Fibroblast of lung (primary cell): ENCODE measurements at regions not wholly inside any gene's neighbourhood (a gene's known extent, or its start where the extent isn't known, plus 50 kb on each side); places are given as distances from the start of the nearest gene placed in this dataset.

Source experiments
- DNase-seq, 2 donors: peaks; one replicate each; pipeline versions ENCODE4 v3.0.0 to v3.0.0-alpha.2; 2010; ENCODE audit warnings: low read depth in 2 of 2
- H2AFZ ChIP-seq: 2 replicates; pipeline ENCODE4 v1.5.1; 2012; ENCODE audit warnings: low read length, control low read depth, inconsistent platforms
- H3K27ac ChIP-seq: 2 replicates; pipeline ENCODE4 v1.5.1; 2011; ENCODE audit warnings: low read length, control low read depth; ENCODE audit not compliant: insufficient read depth
- H3K27me3 ChIP-seq: 2 replicates; pipeline ENCODE4 v1.5.1; 2011; ENCODE audit warnings: mild to moderate bottlenecking, low read length; ENCODE audit not compliant: control insufficient read depth, insufficient read depth
- H3K36me3 ChIP-seq: 2 replicates; pipeline ENCODE4 v1.5.1; 2011; ENCODE audit warnings: low read length; ENCODE audit not compliant: control insufficient read depth, insufficient read depth
- H3K4me1 ChIP-seq: 2 replicates; pipeline ENCODE4 v1.5.1; 2011; ENCODE audit warnings: low read length; ENCODE audit not compliant: control insufficient read depth, insufficient read depth; ENCODE audit errors: extremely low read depth
- H3K4me2 ChIP-seq: 2 replicates; pipeline ENCODE4 v1.5.1; 2011; ENCODE audit warnings: low read length, control low read depth; ENCODE audit not compliant: insufficient read depth; ENCODE audit errors: extremely low read depth
- H3K4me3 ChIP-seq, 4 experiments: fragments of 200-600 bp in 1 of 4; sonication (generic) in 1 of 4; replicated peaks in 1 of 4; 2 replicates each; pipeline ENCODE4 v1.5.1; 2011 to 2016; ENCODE audit warnings: low read length in 4 of 4, low read depth in 3 of 4, mild to moderate bottlenecking in 3 of 4, control low read depth in 2 of 4, inconsistent platforms in 1 of 4, mixed read lengths in 1 of 4; ENCODE audit not compliant: insufficient read depth in 1 of 4; ENCODE audit errors: control extremely low read depth in 1 of 4
- H3K79me2 ChIP-seq: 2 replicates; pipeline ENCODE4 v1.5.1; 2012; ENCODE audit warnings: mild to moderate bottlenecking, low read length, inconsistent platforms; ENCODE audit not compliant: control insufficient read depth, insufficient read depth
- H3K9ac ChIP-seq: 2 replicates; pipeline ENCODE4 v1.5.1; 2011; ENCODE audit warnings: mild to moderate bottlenecking, low read length, control low read depth; ENCODE audit not compliant: insufficient read depth
- H3K9me3 ChIP-seq: 2 replicates; pipeline ENCODE4 v1.5.1; 2012; ENCODE audit warnings: low read depth, low read length; ENCODE audit not compliant: control insufficient read depth, insufficient read depth
- H4K20me1 ChIP-seq: 2 replicates; pipeline ENCODE4 v1.5.1; 2011; ENCODE audit warnings: low read length; ENCODE audit not compliant: control insufficient read depth, insufficient read depth; ENCODE audit errors: extremely low read depth
- EZH2 ChIP-seq: IDR thresholded peaks from 2 replicates; pipeline ENCODE4 v1.5.1; 2012; ENCODE audit warnings: low read length, control low read depth, mild to moderate bottlenecking; ENCODE audit errors: missing control alignments
- TF ChIP-seq, protein P1 (sequence below), 2 donors: IDR thresholded peaks in 1 of 2; conservative IDR thresholded peaks in 1 of 2; 1 replicate in 1 of 2; 2 replicates in 1 of 2; pipeline ENCODE4 v1.5.1; 2011 to 2012; ENCODE audit warnings: low read length in 2 of 2, control low read depth in 1 of 2, inconsistent platforms in 1 of 2, low read depth in 1 of 2, mild to moderate bottlenecking in 1 of 2

DNA sequence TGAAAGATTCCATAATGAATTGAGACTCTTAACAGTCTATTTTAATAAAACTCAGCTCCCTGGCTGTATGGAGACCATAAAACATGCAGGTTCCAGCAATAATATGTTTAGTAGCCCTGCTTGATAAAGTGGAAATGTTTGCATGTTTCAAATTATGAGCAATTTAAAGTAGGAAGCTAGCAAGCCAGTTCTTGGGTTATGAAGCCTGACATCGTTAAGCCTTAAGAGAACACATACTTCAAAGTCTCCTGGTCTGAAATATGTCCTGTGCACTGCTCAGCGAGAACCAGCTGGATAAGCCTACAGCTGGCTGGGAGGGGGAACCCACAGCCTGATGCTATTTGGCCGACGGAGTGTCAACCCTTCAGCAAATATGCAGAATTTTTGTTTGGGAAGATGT lies 140.3 kb downstream of the SALL1 start:
- H3K4me1 ChIP-seq = no peaks in the 10 kb centered on the region
- DNase-seq = no peak
- no peaks in the 10 kb centered on the region for H4K20me1 ChIP-seq
- no peaks in the 10 kb centered on the region for H3K36me3 ChIP-seq
- H3K9me3 ChIP-seq = no peaks in the 10 kb centered on the region
- H3K4me2 ChIP-seq = no peak overlapping the region
- TF ChIP-seq EZH2 = no peak
- TF ChIP-seq, protein P1, sequence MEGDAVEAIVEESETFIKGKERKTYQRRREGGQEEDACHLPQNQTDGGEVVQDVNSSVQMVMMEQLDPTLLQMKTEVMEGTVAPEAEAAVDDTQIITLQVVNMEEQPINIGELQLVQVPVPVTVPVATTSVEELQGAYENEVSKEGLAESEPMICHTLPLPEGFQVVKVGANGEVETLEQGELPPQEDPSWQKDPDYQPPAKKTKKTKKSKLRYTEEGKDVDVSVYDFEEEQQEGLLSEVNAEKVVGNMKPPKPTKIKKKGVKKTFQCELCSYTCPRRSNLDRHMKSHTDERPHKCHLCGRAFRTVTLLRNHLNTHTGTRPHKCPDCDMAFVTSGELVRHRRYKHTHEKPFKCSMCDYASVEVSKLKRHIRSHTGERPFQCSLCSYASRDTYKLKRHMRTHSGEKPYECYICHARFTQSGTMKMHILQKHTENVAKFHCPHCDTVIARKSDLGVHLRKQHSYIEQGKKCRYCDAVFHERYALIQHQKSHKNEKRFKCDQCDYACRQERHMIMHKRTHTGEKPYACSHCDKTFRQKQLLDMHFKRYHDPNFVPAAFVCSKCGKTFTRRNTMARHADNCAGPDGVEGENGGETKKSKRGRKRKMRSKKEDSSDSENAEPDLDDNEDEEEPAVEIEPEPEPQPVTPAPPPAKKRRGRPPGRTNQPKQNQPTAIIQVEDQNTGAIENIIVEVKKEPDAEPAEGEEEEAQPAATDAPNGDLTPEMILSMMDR (conservative IDR thresholded peaks at IDR 0.05 in 1 of 2, IDR thresholded peaks at IDR 0.05 in 1 of 2; ENCODE audit: low read depth in 1 of 2, low read length in 2 of 2) = no peak
- H3K4me3 ChIP-seq = no peak overlapping the region
- no peaks in the 10 kb centered on the region for H3K79me2 ChIP-seq
- H3K9ac ChIP-seq = no peak overlapping the region
- no peaks in the 10 kb centered on the region for H3K27me3 ChIP-seq
- H3K27ac ChIP-seq = no peak overlapping the region
- no peak overlapping the region for H2AFZ ChIP-seq

DNA sequence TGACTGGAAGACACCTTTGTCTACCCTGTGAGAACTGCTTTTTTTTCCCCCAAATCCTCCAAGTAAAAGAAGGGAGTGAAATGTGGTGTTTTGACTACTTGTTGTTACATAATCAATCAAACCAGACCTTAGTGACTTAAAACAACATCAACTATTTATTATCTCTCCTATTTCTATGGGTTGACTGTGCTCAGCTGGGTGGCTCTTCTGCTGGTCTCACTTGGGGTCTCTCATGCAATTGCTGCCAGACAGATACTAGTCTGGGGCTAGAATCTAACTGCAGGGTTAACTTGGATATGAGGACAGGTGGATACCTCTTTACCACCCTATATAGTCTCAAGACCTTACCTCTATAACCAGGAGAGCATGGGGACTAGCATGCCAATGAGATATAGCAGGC lies 141.3 kb downstream of the SALL1 start:
- Histone ChIP-seq H3K4me1 (no peaks in the 10 kb centered on the region), H4K20me1 (no peaks in the 10 kb centered on the region), H3K27ac (no peak overlapping the region), H2AFZ (no peak overlapping the region), H3K4me2 (no peak overlapping the region), H3K9me3 (no peaks in the 10 kb centered on the region), H3K9ac (no peak overlapping the region), H3K79me2 (no peaks in the 10 kb centered on the region), H3K4me3 (no peak overlapping the region), H3K36me3 (no peaks in the 10 kb centered on the region), H3K27me3 (no peaks in the 10 kb centered on the region)
- no peak for DNase-seq
- TF ChIP-seq, protein P1 (conservative IDR thresholded peaks at IDR 0.05 in 1 of 2, IDR thresholded peaks at IDR 0.05 in 1 of 2; ENCODE audit: low read depth in 1 of 2, low read length in 2 of 2) = no peak
- TF ChIP-seq EZH2 = no peak

DNA sequence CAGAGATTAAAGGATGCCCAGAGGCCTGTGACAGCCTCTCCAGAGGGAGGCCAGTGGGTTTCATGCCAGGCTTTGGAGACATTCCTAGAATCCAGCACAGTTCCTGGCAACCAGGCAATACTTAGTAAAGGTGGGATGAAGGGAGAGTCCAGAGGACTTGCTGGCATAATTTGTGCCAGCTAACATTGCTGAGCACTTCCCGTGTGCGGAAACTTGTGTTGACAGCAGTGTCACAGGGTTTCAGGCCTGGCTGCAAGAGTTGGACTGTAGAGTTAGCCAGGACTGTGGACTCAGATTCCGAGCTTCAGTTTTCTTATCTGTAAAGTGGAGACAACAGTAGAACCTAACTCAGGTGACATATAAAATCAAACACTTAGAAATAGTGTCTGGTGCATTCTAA lies 141.7 kb downstream of the SALL1 start:
- H3K9me3 ChIP-seq = no peaks in the 10 kb centered on the region
- no peak overlapping the region for H2AFZ ChIP-seq
- no peaks in the 10 kb centered on the region for H4K20me1 ChIP-seq
- H3K4me3 ChIP-seq = no peak overlapping the region
- no peak for DNase-seq
- TF ChIP-seq EZH2 = no peak
- TF ChIP-seq, protein P1 (conservative IDR thresholded peaks at IDR 0.05 in 1 of 2, IDR thresholded peaks at IDR 0.05 in 1 of 2; ENCODE audit: low read depth in 1 of 2, low read length in 2 of 2) = no peak
- no peaks in the 10 kb centered on the region for H3K79me2 ChIP-seq
- H3K27ac ChIP-seq = no peak overlapping the region
- H3K9ac ChIP-seq = no peak overlapping the region
- H3K4me1 ChIP-seq = no peaks in the 10 kb centered on the region
- H3K4me2 ChIP-seq = no peak overlapping the region
- no peaks in the 10 kb centered on the region for H3K27me3 ChIP-seq
- H3K36me3 ChIP-seq = no peaks in the 10 kb centered on the region
